ENCODE measurements at regions not wholly inside any gene's neighbourhood (a gene's known extent, or its start where the extent isn't known, plus 50 kb on each side); places are given as distances from the start of the nearest gene placed in this dataset.

DNA sequence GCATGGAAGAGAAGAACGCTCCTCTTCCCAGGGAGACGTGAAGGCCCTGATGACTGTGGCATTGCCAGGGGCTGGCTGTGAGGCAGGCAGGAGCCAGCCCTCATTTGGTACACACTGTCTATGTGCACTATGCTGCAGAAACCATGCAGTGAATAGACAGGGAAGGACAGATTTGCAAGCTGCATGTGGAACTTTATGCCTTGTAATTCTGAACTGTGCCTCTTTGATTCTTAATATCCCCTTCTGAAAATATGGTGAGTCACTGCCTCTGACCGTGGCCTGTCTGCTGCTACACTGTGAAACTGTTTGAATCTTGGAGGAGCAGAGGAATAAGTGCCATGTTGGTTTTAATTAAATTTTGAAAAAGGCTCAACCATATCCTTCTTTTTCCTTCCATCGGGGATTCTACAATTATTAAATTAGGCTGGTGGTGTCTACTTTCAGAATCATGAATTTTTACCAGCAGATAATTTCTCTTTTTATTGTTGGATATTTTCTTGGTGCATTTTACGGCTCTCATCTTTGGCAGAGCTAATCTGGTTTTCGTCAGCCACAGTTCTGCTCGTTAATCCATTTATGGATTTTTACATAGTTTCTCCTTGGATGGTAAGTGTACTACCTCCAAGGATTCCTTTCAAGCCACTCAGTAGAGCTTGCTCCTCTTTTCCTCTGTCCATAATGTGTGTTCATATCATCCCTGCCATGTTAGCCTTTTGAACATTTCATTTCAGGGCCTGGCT, 301.0 kb upstream of the SLC35B3 start:
- Histone ChIP-seq H3K79me1 (ENCODE audit: insufficient read depth, low read depth, low read length, poor library complexity, severe bottlenecking) (no peaks in the 10 kb centered on the region), H3K4ac (ENCODE audit: low read depth, low read length) (no peak overlapping the region), H4K8ac (replicated peaks; ENCODE audit: insufficient read length, low read depth, low read length) (no peak overlapping the region), H3K18ac (ENCODE audit: insufficient read length, low read depth, low read length) (no peak overlapping the region), H3K56ac (ENCODE audit: insufficient read length, low read depth, low read length) (no peak overlapping the region), H3K79me2 (ENCODE audit: insufficient read depth, low read length) (no peaks in the 10 kb centered on the region), H4K5ac (ENCODE audit: insufficient read length, low read depth, low read length) (no peak overlapping the region), H2BK120ac (ENCODE audit: low read depth, low read length, poor library complexity, severe bottlenecking) (no peak overlapping the region), H3K23me2 (ENCODE audit: insufficient read length, low read depth, low read length, poor library complexity, severe bottlenecking) (no peaks in the 10 kb centered on the region), H3K14ac (ENCODE audit: insufficient read depth, low read length) (no peak overlapping the region), H3K27me3 (ENCODE audit: insufficient read depth, low read length) (no peaks in the 10 kb centered on the region), H2BK15ac (ENCODE audit: low read depth, low read length) (no peak overlapping the region), H3K4me1 (ENCODE audit: insufficient read depth, low read length) (no peaks in the 10 kb centered on the region), H2BK20ac (ENCODE audit: low read depth, low read length, poor library complexity, severe bottlenecking) (no peak overlapping the region), H2BK12ac (ENCODE audit: insufficient read length, low read depth, low read length) (no peak overlapping the region), H3K4me2 (ENCODE audit: insufficient read depth, insufficient read length, low read length) (no peak overlapping the region), H4K91ac (ENCODE audit: insufficient read length, low read depth, low read length) (no peak overlapping the region), H4K20me1 (ENCODE audit: control insufficient read depth, insufficient read depth, insufficient read length) (no peaks in the 10 kb centered on the region), H2BK5ac (ENCODE audit: insufficient read length, low read length) (no peak overlapping the region), H2AK5ac (ENCODE audit: insufficient read length, low read length) (no peak overlapping the region), H3T11ph (ENCODE audit: low read length) (no peak overlapping the region), H3K27ac (ENCODE audit: insufficient read length, low read depth, low read length) (no peak overlapping the region), H3K9ac (ENCODE audit: extremely low read depth, insufficient read length, low read length) (no peak overlapping the region), H3K9me3 (ENCODE audit: control insufficient read depth, low read depth, low read length) (no peaks in the 10 kb centered on the region), H2AFZ (ENCODE audit: low read length) (no peak overlapping the region), H3K23ac (ENCODE audit: insufficient read length, low read depth, low read length) (no peak overlapping the region)
- TF ChIP-seq, protein P1, sequence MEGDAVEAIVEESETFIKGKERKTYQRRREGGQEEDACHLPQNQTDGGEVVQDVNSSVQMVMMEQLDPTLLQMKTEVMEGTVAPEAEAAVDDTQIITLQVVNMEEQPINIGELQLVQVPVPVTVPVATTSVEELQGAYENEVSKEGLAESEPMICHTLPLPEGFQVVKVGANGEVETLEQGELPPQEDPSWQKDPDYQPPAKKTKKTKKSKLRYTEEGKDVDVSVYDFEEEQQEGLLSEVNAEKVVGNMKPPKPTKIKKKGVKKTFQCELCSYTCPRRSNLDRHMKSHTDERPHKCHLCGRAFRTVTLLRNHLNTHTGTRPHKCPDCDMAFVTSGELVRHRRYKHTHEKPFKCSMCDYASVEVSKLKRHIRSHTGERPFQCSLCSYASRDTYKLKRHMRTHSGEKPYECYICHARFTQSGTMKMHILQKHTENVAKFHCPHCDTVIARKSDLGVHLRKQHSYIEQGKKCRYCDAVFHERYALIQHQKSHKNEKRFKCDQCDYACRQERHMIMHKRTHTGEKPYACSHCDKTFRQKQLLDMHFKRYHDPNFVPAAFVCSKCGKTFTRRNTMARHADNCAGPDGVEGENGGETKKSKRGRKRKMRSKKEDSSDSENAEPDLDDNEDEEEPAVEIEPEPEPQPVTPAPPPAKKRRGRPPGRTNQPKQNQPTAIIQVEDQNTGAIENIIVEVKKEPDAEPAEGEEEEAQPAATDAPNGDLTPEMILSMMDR (conservative IDR thresholded peaks at IDR 0.05): no peak
- Mint-ChIP-seq H3K4me1 (no peaks in the 10 kb centered on the region), H3K27ac (no peak overlapping the region), H3K36me3 (ENCODE audit: insufficient read depth in 1 of 3, low read depth in 3 of 3) (no peaks in the 10 kb centered on the region), H3K27me3 (ENCODE audit: low read depth) (no peaks in the 10 kb centered on the region), H3K4me3 (no peak overlapping the region), H3K9me3 (peaks cover 0 to 6% of the 10 kb centered on the region in 2 experiments; a peak in 2 of 5 replicates)
- DNase-seq: no peak
- WGBS (ENCODE audit: extremely low coverage, insufficient read length, low lambda C conversion rate): no CpG with 5 or more reads among the region's 7 CpGs

All from H9 (cell line).